ENCODE measurements at regions not wholly inside any gene's neighbourhood (a gene's known extent, or its start where the extent isn't known, plus 50 kb on each side); places are given as distances from the start of the nearest gene placed in this dataset.
"Not testable (repeated sequence)": the region's sequence is repeated elsewhere in the genome, so short reads cannot be mapped to it uniquely, and the experiment has no call there.

DNA sequence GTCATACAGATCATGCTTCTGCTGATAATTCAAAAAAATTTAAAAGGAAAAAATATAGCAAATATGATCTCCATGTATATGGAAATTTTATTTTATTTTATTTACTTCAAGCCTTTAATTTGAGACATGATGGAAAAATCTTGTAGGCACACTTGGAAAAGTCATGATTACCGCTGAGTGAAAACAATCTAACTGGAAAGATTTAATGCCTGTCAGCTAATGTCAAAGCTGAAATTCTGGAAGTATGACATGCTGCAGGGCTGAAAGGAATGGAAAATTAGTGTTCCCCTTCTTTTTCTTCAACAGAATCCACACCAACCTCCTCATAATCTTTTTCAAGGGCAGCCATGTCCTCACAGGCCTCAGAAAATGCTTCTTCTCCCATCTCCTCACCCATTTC, 58.2 kb downstream of the RPRM start:
- no peak overlapping the region for H3K9ac ChIP-seq (ENCODE audit: low read depth, low read length)
- H3K36me3 ChIP-seq (ENCODE audit: control insufficient read depth, insufficient read depth, low read length), result no peaks in the 10 kb centered on the region
- no peaks in the 10 kb centered on the region for H3K4me1 ChIP-seq (ENCODE audit: control insufficient read depth, insufficient read depth, low read length)
- no peaks in the 10 kb centered on the region for H3K9me3 ChIP-seq (ENCODE audit: control insufficient read depth, insufficient read depth, low read length)
- no peak overlapping the region for H3K4me3 ChIP-seq (ENCODE audit: low read depth, low read length)
- H3K27me3 ChIP-seq (ENCODE audit: control insufficient read depth, insufficient read depth, low read length), result no peaks in the 10 kb centered on the region
- no peak overlapping the region for H3K27ac ChIP-seq (ENCODE audit: low read depth, low read length)

DNA sequence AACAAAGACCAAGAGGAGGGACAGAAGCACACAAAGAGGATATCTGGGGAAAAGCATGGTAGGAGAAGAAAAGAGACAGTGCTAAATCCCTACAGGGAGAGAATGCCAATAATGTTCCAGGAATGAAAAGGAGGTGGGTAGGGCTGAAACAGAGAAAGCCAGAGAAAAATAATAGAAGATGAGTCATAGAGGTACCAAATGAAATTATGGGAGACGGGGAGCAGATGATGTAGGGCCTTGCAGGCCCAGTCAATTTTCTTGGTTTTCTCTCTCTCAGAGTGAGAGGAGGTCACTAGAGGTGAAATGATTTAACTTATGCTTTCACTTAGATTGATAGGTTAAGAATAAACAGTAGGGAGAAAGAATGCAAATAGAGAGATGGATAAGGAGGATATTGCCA, 61.5 kb downstream of the RPRM start:
- no peaks in the 10 kb centered on the region for H3K4me1 ChIP-seq (ENCODE audit: control insufficient read depth, insufficient read depth, low read length)
- no peak overlapping the region for H3K9ac ChIP-seq (ENCODE audit: low read depth, low read length)
- no peaks in the 10 kb centered on the region for H3K36me3 ChIP-seq (ENCODE audit: control insufficient read depth, insufficient read depth, low read length)
- no peaks in the 10 kb centered on the region for H3K27me3 ChIP-seq (ENCODE audit: control insufficient read depth, insufficient read depth, low read length)
- no peak overlapping the region for H3K27ac ChIP-seq (ENCODE audit: low read depth, low read length)
- no peaks in the 10 kb centered on the region for H3K9me3 ChIP-seq (ENCODE audit: control insufficient read depth, insufficient read depth, low read length)
- H3K4me3 ChIP-seq (ENCODE audit: low read depth, low read length), result no peak overlapping the region

DNA sequence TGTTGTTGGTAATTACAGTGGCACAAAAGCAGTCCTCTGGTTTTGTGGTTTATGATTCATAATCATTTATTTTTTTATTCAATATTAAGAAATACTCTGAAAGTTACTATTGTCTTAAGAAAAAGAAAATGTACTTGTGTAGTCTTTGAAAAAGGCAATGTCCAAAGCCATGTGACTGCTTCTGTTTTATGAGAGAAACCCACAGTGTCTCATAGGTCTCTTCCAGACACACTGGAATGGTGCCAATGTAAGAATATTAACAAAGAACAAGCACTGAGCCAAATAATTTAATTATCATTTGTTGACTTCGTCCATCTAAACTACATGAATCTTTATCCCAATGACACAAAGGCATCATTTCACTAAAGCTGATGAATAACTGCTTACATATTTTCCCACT, 62.5 kb downstream of the RPRM start:
- no peaks in the 10 kb centered on the region for H3K9me3 ChIP-seq (ENCODE audit: control insufficient read depth, insufficient read depth, low read length)
- no peaks in the 10 kb centered on the region for H3K36me3 ChIP-seq (ENCODE audit: control insufficient read depth, insufficient read depth, low read length)
- H3K4me1 ChIP-seq (ENCODE audit: control insufficient read depth, insufficient read depth, low read length), result no peaks in the 10 kb centered on the region
- no peak overlapping the region for H3K9ac ChIP-seq (ENCODE audit: low read depth, low read length)
- no peak overlapping the region for H3K4me3 ChIP-seq (ENCODE audit: low read depth, low read length)
- H3K27me3 ChIP-seq (ENCODE audit: control insufficient read depth, insufficient read depth, low read length), result no peaks in the 10 kb centered on the region
- H3K27ac ChIP-seq (ENCODE audit: low read depth, low read length), result no peak overlapping the region

DNA sequence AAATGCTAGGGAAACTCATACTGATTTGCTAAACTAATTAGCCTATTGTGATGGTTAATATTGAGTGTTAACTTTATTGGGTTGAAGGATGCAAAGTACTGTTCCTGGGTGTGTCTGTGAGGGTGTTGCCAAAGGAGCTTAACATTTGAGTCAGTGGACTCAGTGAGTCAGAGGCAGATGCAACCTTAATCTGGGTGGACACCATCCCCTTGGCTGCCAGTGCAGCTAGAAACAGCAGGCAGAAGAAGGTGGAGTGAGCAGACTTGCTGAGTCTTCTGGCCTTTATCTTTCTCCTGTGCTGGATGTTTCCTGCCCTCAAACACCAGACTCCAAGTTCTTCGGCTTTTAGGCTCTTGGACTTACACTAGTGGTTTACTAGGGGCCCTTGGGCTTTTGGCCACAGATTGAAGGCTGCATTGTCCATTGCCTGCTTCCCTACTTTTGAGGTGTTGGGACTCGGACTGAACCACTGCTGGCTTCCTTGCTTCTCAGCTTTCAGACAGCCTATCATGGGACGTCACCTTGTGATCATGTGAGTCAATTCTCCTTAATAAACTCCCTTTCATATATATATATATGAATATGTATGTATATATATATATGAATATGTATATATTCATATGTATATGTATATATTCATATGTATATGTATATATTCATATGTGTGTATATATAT, 69.7 kb downstream of the RPRM start:
- H3K4me3 ChIP-seq (ENCODE audit: low read depth, low read length), result no peak overlapping the region
- H3K27ac ChIP-seq (ENCODE audit: low read depth, low read length), result no peak overlapping the region
- no peaks in the 10 kb centered on the region for H3K36me3 ChIP-seq (ENCODE audit: control insufficient read depth, insufficient read depth, low read length)
- H3K9ac ChIP-seq (ENCODE audit: low read depth, low read length), result no peak overlapping the region
- no peaks in the 10 kb centered on the region for H3K9me3 ChIP-seq (ENCODE audit: control insufficient read depth, insufficient read depth, low read length)
- H3K27me3 ChIP-seq (ENCODE audit: control insufficient read depth, insufficient read depth, low read length), result no peaks in the 10 kb centered on the region
- H3K4me1 ChIP-seq (ENCODE audit: control insufficient read depth, insufficient read depth, low read length), result peaks cover 18% of the 10 kb centered on the region

DNA sequence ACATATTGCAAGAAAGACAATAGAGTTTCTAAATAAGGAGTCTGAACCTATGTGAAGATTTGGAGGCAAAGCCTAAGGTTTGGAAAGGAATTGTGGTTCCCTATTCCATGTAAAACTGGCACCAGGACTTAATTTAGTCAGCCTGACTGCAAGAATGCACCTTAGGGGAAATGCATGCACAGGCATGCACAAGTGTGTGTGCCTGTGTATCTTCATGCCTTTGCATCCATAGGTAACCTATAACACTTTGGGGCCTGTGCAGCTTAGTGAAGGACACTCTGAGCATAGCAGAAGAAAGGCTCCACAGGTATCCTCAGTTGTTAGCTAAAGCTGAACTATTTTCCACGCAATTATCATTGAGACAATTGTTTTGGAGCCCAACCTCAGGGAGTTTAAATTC, 73.4 kb downstream of the RPRM start:
- Histone ChIP-seq H3K4me3 (ENCODE audit: low read depth, low read length) (peak overlapping the region; percentile 12; the same call in 1 of the 2 replicates), H3K36me3 (ENCODE audit: control insufficient read depth, insufficient read depth, low read length) (no peaks in the 10 kb centered on the region), H3K4me1 (ENCODE audit: control insufficient read depth, insufficient read depth, low read length) (peaks cover 19% of the 10 kb centered on the region), H3K9me3 (ENCODE audit: control insufficient read depth, insufficient read depth, low read length) (no peaks in the 10 kb centered on the region), H3K9ac (ENCODE audit: low read depth, low read length) (no peak overlapping the region), H3K27me3 (ENCODE audit: control insufficient read depth, insufficient read depth, low read length) (no peaks in the 10 kb centered on the region), H3K27ac (ENCODE audit: low read depth, low read length) (no peak overlapping the region)

DNA sequence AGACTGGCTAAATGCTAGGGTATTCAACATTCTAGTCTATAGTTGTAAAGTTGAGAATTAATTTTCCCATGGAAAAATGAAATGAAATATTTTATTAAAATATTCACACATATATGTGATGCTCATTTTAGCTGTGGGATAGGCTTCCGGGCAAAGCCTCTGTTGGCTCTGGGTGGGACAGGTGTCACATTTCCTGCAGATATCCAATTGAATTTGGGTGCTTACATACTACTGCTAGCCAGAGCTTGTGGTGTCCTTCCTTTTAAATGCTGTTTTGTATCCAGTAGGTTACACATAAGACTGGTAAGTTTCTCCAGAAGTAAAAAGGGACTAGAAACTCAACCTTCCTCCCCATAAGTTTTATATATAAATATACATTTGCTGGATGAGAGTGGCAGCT, 73.8 kb downstream of the RPRM start:
- Histone ChIP-seq H3K9ac (ENCODE audit: low read depth, low read length) (no peak overlapping the region), H3K27ac (ENCODE audit: low read depth, low read length) (no peak overlapping the region), H3K4me1 (ENCODE audit: control insufficient read depth, insufficient read depth, low read length) (peaks cover 19% of the 10 kb centered on the region)

DNA sequence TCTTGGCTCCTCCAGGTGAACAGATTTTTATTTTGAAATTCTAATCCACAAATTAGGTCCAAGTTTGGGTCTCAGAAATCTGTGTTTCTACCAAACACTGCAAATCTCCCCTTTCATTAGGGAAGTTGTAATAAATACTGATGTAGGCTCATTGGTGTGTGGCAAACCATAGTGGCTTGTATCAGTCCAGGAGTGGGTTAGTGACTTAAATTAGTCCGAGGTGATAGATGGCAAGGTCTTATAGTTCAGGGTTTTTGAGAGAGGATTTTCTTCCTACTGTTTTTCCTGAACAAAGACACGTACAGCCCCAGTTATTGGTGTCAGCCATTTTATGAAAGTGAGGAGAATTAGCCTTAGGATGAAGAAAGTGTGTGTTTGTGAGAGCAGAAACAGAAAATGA, 74.6 kb downstream of the RPRM start:
- Histone ChIP-seq H3K9ac (ENCODE audit: low read depth, low read length) (peak overlapping the region; percentile 79), H3K4me3 (ENCODE audit: low read depth, low read length) (peak overlapping the region; percentile 81), H3K9me3 (ENCODE audit: control insufficient read depth, insufficient read depth, low read length) (no peaks in the 10 kb centered on the region), H3K4me1 (ENCODE audit: control insufficient read depth, insufficient read depth, low read length) (peaks cover 19% of the 10 kb centered on the region), H3K27ac (ENCODE audit: low read depth, low read length) (peak overlapping the region; percentile 59), H3K27me3 (ENCODE audit: control insufficient read depth, insufficient read depth, low read length) (no peaks in the 10 kb centered on the region), H3K36me3 (ENCODE audit: control insufficient read depth, insufficient read depth, low read length) (no peaks in the 10 kb centered on the region)

More for the DNA sequence above, 73.8 kb downstream of the RPRM start:
- H3K36me3 ChIP-seq (ENCODE audit: control insufficient read depth, insufficient read depth, low read length), result no peaks in the 10 kb centered on the region
- H3K27me3 ChIP-seq (ENCODE audit: control insufficient read depth, insufficient read depth, low read length), result no peaks in the 10 kb centered on the region
- H3K4me3 ChIP-seq (ENCODE audit: low read depth, low read length), result peak overlapping the region; percentile 81; the same call in 1 of the 2 replicates
- no peaks in the 10 kb centered on the region for H3K9me3 ChIP-seq (ENCODE audit: control insufficient read depth, insufficient read depth, low read length)

DNA sequence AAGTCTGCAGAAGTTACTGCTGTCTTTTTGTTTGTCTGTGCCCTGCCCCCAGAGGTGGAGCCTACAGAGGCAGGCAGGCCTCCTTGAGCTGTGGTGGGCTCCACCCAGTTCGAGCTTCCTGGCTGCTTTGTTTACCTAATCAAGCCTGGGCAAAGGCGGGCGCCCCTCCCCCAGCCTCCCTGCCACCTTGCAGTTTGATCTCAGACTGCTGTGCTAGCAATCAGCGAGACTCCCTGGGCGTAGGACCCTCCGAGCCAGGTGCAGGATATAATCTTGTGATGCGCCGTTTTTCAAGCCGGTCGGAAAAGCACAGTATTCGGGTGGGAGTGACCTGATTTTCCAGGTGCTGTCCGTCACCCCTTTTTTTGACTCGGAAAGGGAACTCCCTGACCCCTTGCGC, 75.2 kb downstream of the RPRM start:
- H3K27ac ChIP-seq (ENCODE audit: low read depth, low read length); H3K27me3 ChIP-seq (ENCODE audit: control insufficient read depth, insufficient read depth, low read length); H3K9me3 ChIP-seq (ENCODE audit: control insufficient read depth, insufficient read depth, low read length); H3K36me3 ChIP-seq (ENCODE audit: control insufficient read depth, insufficient read depth, low read length): not testable (repeated sequence)
- H3K9ac ChIP-seq (ENCODE audit: low read depth, low read length), result peak overlapping the region; percentile 79
- peaks cover 19% of the 10 kb centered on the region for H3K4me1 ChIP-seq (ENCODE audit: control insufficient read depth, insufficient read depth, low read length)
- peak overlapping the region; percentile 81 for H3K4me3 ChIP-seq (ENCODE audit: low read depth, low read length)

DNA sequence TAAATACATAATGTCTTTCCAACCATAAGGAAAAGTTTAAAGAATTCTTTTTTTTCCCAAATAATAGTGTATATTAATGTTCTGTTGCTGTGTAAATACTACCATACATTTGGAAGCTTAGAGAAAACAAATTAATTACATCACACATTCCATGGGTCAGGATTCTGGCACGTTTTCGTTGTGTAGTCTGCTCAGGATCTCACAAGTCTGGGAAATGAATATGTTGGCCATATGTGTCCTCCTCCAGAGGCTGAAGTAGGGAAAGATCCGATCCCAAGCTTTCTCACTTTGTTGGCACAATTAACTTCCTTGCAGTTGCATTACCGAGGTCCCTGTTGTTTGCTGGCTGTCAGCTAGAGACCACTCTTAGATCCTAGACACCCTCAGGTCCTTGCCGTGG, 83.9 kb downstream of the RPRM start:
- H3K27ac ChIP-seq (ENCODE audit: low read depth, low read length), result no peak overlapping the region
- no peak overlapping the region for H3K4me3 ChIP-seq (ENCODE audit: low read depth, low read length)
- no peaks in the 10 kb centered on the region for H3K36me3 ChIP-seq (ENCODE audit: control insufficient read depth, insufficient read depth, low read length)
- H3K4me1 ChIP-seq (ENCODE audit: control insufficient read depth, insufficient read depth, low read length), result no peaks in the 10 kb centered on the region
- no peaks in the 10 kb centered on the region for H3K27me3 ChIP-seq (ENCODE audit: control insufficient read depth, insufficient read depth, low read length)
- no peak overlapping the region for H3K9ac ChIP-seq (ENCODE audit: low read depth, low read length)
- H3K9me3 ChIP-seq (ENCODE audit: control insufficient read depth, insufficient read depth, low read length), result no peaks in the 10 kb centered on the region

DNA sequence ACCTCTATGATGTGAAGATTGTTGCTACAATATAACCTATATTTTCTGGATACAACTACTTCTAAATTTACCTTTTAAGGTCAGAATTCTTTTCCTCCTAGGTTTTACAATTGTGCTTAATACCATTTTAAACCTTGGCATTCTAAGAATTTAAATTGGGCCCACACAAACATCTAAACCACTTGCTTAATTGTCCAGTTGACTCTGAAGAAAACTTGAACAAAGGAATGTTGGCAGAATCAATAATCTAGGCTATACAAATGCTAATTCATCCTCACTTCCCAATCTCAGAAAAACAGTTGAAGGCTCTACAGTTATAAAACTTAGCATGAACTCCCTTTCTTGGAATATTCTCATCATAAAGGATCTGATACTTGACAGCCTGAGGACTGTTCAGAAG, 84.3 kb downstream of the RPRM start:
- H3K4me3 ChIP-seq (ENCODE audit: low read depth, low read length), result no peak overlapping the region
- no peaks in the 10 kb centered on the region for H3K36me3 ChIP-seq (ENCODE audit: control insufficient read depth, insufficient read depth, low read length)
- peaks cover 3% of the 10 kb centered on the region for H3K4me1 ChIP-seq (ENCODE audit: control insufficient read depth, insufficient read depth, low read length)
- H3K9me3 ChIP-seq (ENCODE audit: control insufficient read depth, insufficient read depth, low read length), result no peaks in the 10 kb centered on the region
- no peaks in the 10 kb centered on the region for H3K27me3 ChIP-seq (ENCODE audit: control insufficient read depth, insufficient read depth, low read length)
- no peak overlapping the region for H3K27ac ChIP-seq (ENCODE audit: low read depth, low read length)
- no peak overlapping the region for H3K9ac ChIP-seq (ENCODE audit: low read depth, low read length)

DNA sequence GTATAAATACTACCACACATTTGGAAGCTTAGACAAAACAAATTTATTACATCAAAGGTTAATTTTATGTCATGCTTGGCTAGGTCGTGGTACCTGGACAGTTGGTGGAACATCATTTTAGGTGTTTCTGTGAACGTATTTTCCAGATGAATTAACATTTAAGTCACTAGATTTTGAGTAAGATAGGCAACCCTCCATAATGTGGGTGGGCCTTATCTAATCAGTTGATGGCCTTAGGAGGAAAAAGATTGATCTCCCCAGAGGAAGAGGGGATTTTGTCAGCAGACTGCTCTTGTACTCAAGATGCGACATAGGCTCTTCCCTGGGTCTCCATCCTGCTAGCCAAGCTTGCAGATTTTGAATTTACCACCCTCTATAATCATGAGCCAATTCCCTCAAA, 85.0 kb downstream of the RPRM start:
- Histone ChIP-seq H3K9ac (ENCODE audit: low read depth, low read length) (no peak overlapping the region), H3K27me3 (ENCODE audit: control insufficient read depth, insufficient read depth, low read length) (no peaks in the 10 kb centered on the region)

More for the DNA sequence above, 85.0 kb downstream of the RPRM start:
- H3K4me1 ChIP-seq (ENCODE audit: control insufficient read depth, insufficient read depth, low read length), result peaks cover 10% of the 10 kb centered on the region
- H3K36me3 ChIP-seq (ENCODE audit: control insufficient read depth, insufficient read depth, low read length), result no peaks in the 10 kb centered on the region
- H3K9me3 ChIP-seq (ENCODE audit: control insufficient read depth, insufficient read depth, low read length), result no peaks in the 10 kb centered on the region
- no peak overlapping the region for H3K4me3 ChIP-seq (ENCODE audit: low read depth, low read length)
- H3K27ac ChIP-seq (ENCODE audit: low read depth, low read length), result no peak overlapping the region
